ENCODE measurements at regions not wholly inside any gene's neighbourhood (a gene's known extent, or its start where the extent isn't known, plus 50 kb on each side); places are given as distances from the start of the nearest gene placed in this dataset.

DNA sequence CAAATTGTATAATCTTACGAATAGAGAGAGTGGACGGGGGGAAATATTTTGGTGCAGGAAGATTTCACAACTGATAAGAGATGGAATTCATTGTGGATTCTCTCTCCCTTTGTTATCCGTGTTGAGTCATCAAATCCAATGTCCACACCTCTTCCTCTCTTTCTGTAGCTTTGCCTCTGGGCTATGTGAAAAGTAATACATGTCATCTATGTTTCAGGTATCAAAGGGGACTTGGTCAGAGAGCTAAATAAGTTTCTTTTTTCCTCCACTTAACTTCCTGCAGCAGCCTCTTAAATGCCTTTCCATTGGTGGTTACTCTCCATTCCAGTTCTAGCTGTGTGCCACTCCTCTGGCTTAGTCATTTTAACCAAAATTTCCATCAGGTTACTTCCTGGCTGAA, 169.3 kb upstream of the NXPH2 start:
- intact Hi-C loops (cut with micrococcal nuclease), result no loop called here
- Histone ChIP-seq H3K9me3 (replicated peaks) (no peaks in the 10 kb centered on the region), H3K27ac (replicated peaks) (no peak overlapping the region), H3K4me3 (no peak overlapping the region), H3K36me3 (no peaks in the 10 kb centered on the region), H3K27me3 (ENCODE audit: low read depth) (no peaks in the 10 kb centered on the region), H3K4me1 (no peaks in the 10 kb centered on the region)
- TF ChIP-seq, protein P1, sequence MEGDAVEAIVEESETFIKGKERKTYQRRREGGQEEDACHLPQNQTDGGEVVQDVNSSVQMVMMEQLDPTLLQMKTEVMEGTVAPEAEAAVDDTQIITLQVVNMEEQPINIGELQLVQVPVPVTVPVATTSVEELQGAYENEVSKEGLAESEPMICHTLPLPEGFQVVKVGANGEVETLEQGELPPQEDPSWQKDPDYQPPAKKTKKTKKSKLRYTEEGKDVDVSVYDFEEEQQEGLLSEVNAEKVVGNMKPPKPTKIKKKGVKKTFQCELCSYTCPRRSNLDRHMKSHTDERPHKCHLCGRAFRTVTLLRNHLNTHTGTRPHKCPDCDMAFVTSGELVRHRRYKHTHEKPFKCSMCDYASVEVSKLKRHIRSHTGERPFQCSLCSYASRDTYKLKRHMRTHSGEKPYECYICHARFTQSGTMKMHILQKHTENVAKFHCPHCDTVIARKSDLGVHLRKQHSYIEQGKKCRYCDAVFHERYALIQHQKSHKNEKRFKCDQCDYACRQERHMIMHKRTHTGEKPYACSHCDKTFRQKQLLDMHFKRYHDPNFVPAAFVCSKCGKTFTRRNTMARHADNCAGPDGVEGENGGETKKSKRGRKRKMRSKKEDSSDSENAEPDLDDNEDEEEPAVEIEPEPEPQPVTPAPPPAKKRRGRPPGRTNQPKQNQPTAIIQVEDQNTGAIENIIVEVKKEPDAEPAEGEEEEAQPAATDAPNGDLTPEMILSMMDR (IDR thresholded peaks at IDR 0.05; ENCODE audit: borderline replicate concordance), result no peak
- no peak for DNase-seq

DNA sequence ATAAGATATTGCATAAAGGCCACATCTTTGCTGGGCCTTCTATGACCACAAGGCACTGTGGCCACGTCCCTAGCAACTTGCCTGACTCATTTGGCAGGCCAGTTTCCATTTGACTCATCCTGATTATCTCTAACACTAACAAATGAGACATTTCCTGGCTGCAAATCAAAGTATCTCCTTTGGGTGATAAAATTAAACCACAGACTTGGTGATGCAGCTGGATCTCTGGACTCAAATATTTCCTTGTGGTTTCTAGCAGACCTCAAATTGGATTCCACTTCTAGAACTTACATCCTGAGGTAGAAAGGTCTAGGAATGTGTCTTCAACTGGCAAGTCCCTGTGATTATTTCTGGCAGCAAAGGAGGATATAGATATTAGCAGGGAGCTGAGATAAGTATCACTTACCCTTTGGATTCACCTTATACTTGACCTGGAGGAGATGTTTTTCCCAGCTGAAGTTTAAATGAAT, 167.9 kb upstream of the NXPH2 start:
- TF ChIP-seq, protein P1 (IDR thresholded peaks at IDR 0.05; ENCODE audit: borderline replicate concordance), result no peak
- no peak for DNase-seq
- Histone ChIP-seq H3K4me1 (no peaks in the 10 kb centered on the region), H3K27me3 (ENCODE audit: low read depth) (no peaks in the 10 kb centered on the region), H3K36me3 (no peaks in the 10 kb centered on the region), H3K9me3 (replicated peaks) (peaks cover under 1% of the 10 kb centered on the region), H3K27ac (replicated peaks) (no peak overlapping the region), H3K4me3 (no peak overlapping the region)
- intact Hi-C loops (cut with micrococcal nuclease), result no loop called here

DNA sequence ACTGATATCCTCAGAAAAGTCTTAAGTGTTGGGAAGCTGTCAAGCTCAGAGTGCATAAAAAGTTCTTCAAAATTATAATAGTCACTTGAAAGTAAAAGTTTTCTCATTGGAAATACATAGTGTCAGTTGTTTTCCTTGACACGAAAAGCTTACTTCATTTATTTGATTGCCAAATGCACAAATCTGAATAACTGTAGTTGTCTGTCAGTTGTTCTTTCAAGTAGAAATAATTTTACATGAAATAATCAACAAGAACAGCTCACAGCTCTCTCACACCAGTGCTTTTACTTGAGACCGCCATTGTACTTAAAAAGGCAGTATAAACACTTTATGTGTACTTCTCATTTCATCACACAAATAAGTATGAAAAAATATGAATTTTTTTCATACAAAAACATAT, 163.3 kb upstream of the NXPH2 start:
- no peaks in the 10 kb centered on the region for H3K36me3 ChIP-seq
- H3K27ac ChIP-seq (replicated peaks), result no peak overlapping the region
- TF ChIP-seq, protein P1 (IDR thresholded peaks at IDR 0.05; ENCODE audit: borderline replicate concordance), result no peak
- no peaks in the 10 kb centered on the region for H3K27me3 ChIP-seq (ENCODE audit: low read depth)
- intact Hi-C loops (cut with micrococcal nuclease), result no loop called here
- H3K4me3 ChIP-seq, result no peak overlapping the region
- H3K9me3 ChIP-seq (replicated peaks), result peaks cover 18% of the 10 kb centered on the region
- no peaks in the 10 kb centered on the region for H3K4me1 ChIP-seq
- no peak for DNase-seq

DNA sequence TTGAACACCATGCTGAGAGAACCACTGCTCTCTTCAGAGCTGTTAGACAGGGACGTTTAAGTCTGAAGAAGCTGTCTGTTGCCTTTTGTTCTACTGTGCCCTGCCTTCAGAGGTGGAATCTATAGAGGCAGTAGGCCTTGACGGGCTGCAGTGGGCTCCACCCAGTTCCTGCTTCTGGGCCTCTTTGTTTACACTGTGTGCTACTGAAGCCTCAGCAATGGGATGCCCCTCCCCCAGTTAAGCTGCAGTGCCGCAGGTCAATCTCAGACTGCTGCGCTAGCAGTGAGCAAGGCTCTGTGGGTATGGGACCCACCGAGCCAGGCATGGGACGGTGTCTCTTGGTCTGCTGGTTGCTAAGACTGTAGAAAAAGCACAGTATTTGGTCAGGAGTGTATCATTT, 162.3 kb upstream of the NXPH2 start:
- Histone ChIP-seq H3K27me3 (ENCODE audit: low read depth) (no peaks in the 10 kb centered on the region), H3K4me1 (no peaks in the 10 kb centered on the region), H3K27ac (replicated peaks) (no peak overlapping the region), H3K36me3 (no peaks in the 10 kb centered on the region), H3K4me3 (no peak overlapping the region), H3K9me3 (replicated peaks) (peaks cover 27% of the 10 kb centered on the region)
- intact Hi-C loops (cut with micrococcal nuclease), result no loop called here
- no peak for DNase-seq
- TF ChIP-seq, protein P1 (IDR thresholded peaks at IDR 0.05; ENCODE audit: borderline replicate concordance), result no peak

DNA sequence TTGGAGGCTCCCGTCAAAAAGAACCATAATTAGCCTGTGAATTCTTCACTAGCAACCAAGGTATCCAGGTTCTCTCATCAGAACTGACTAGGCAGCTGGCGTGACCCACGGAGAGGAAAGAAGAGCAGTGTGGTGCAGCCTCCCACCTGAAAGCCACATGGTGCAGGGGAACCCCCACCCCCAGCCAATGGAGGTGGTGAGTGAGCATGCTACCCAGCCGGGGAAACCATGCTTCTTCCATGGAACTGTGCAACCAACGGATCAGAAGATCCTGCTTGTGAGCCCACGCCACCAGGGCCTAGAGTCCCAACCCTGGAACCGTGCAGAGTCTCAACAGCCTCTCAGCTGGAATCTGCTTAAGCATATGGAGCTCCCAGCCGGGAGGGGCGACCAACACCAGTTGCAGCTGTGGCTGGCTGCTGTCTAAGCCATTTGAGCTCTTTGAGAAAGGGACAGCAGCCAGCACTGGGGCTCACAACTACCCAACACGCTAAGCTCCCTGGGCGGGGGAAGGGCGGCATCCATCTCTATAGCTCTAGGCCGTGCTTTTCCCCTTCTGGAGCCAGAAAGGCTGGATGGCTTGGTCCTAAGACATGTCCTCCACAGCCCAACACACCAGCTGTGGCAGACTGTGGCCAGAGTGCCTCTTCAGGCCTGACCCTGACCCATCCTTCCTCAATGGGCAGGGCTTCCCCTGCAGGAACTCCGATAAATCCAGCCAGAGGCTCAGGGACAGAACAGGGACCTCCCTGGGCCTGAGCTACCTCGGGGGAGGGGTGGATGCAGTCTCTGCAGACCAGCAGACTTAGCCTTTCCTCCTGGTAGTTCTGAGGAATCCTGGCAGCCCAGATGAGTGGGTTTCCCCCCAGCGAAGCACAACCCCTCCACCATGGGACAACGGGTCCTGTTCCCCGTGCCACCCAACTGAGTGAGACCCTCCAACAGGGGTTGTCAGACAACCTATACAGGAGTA, 151.4 kb upstream of the NXPH2 start:
- no peak for DNase-seq
- no peaks in the 10 kb centered on the region for H3K36me3 ChIP-seq
- intact Hi-C loops (cut with micrococcal nuclease), result no loop called here
- TF ChIP-seq, protein P1 (IDR thresholded peaks at IDR 0.05; ENCODE audit: borderline replicate concordance), result no peak
- H3K27ac ChIP-seq (replicated peaks), result no peak overlapping the region
- H3K9me3 ChIP-seq (replicated peaks), result no peaks in the 10 kb centered on the region
- no peaks in the 10 kb centered on the region for H3K27me3 ChIP-seq (ENCODE audit: low read depth)
- no peak overlapping the region for H3K4me3 ChIP-seq
- H3K4me1 ChIP-seq, result no peaks in the 10 kb centered on the region
